ENCODE measurements at regions not wholly inside any gene's neighbourhood (a gene's known extent, or its start where the extent isn't known, plus 50 kb on each side); places are given as distances from the start of the nearest gene placed in this dataset.

DNA sequence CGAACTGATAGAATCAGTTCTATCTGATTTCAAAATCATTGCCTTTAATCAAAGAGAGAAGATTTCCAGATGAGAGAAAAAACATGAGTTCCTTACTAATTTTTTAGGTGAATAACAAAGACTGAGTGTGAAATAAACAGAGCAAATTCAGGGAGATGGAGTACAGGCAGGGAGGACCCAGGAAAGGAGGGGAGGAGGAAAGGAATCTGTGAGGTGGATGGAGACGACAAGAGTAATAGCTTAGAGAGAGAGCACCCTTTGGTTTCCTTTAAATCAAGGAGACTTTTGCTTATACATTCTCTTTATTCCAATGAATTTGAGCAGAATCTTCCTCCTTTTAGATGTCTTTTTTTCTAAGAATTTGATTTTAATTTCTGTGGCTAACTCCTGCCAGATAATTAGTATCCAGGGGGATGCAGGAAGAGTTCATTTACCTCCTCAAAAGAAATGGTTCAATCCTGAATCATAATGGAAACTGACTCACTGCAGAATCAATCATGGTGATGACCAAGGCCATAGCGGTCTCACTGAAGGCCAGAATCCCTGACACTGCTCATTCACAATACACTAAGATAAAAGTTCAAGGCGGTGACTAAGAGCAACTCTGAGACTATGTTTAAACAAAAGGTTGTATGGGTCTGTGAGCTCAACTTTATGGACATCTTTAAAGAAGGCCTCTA is 234.0 kb upstream of the ZC3H12C start:
- DNase-seq (ENCODE audit: low read depth in 2 of 2), result no peak

DNA sequence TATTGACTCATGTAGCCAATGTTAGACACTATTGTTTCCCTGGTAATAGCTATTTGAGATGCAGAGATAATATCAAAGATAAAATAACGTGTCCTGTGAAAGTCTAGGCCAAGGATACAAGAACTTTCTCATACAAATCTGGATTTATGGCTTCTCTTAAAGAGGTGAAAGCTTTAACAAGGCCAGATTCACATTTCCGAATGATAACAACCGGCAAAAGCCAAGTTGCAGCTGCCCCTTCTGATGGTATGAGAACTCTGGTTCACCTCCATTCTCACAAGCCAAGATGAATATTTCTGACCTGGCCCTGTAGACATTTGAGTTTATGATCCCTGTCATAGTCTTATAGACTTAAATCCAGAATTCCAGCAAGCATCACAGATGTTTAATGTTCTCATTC is 230.4 kb upstream of the ZC3H12C start:
- no peak for DNase-seq (ENCODE audit: low read depth in 2 of 2)

DNA sequence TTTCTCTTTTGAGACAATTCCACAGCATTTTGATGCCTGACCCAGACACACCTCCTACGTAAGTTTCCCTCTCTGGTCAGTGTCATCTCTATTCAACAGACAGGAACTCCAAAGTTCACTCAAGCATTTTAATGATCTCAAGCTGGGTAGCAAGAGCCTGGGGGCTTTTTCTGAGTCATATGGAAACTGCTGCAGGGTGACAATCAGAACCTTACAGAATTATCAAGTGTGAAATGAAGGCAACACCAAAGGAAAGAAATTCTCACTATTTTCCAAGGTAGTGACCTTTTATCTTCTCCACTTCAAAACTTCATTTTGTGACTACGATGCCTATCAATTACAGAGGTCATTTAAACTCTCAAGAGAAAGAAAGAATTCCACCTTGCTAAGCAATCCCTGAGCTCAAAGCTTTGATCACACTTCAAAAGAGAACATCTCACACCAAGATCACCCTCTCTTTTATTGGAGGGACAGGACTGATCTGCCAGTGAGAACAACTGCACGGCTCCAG is 229.0 kb upstream of the ZC3H12C start:
- DNase-seq (ENCODE audit: low read depth in 2 of 2), result no peak

DNA sequence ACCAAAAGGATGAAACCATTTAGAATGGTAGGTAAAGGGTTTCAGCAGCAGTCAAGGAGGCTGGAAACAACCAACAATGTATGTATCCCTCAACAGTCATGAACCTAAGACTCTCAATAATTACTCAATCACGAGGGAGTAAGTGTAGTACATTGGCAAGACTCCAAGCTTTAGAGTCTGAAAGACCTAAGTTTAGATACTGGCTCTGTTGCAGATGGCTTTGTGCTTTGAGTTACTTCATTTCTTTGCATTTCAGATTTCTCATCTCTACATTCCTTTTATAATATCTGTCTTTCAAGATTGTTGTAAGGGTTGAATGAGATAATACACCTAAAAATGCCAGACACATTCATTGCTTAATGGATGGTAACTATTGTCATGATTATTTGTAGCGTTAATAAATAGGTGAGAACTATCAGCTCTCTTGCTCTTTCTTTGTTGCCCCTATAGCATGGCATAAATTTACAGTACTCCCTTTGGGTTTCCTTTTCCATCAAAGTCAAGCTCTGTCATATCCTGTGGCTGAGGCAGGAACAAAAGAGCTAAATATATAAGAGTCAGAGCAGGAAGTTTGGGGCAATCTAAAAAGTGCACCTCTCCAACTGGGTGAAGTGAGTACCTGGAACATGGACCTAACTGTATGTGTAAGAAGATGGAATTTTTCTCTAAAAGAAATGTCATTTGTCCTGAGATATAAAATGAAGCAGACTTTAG is 228.2 kb upstream of the ZC3H12C start:
- DNase-seq (ENCODE audit: low read depth in 2 of 2), result no peak

DNA sequence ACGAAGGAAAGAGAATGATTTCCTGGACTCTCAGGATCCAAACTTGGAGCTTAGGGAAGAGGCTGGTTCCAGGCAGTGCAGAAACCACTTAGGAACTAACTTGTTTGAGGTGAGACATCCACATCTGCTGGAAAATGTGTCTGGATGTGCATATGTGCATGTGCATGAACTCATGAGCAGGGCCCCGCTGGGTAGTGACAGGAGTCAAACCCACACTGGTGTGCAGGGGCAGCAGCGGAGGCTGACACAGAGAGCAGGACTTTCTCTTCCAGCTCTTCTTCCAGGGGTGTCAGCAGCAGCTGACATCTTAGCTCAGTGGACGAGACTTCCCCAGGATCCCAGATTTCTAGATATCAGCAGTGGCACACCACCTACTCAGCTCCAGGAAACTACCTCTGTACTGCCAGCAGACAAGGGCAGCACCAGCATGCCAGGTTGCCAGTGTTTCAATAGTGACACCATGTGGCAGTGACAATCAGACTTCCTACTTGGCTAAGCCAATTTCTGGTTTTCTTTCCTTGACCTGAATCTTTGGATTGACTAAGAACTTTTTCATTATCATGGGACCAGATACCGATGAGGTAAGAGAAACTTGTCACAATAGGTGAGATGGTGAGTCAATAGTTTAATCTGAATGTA is 227.5 kb upstream of the ZC3H12C start:
- no peak for DNase-seq (ENCODE audit: low read depth in 2 of 2)

DNA sequence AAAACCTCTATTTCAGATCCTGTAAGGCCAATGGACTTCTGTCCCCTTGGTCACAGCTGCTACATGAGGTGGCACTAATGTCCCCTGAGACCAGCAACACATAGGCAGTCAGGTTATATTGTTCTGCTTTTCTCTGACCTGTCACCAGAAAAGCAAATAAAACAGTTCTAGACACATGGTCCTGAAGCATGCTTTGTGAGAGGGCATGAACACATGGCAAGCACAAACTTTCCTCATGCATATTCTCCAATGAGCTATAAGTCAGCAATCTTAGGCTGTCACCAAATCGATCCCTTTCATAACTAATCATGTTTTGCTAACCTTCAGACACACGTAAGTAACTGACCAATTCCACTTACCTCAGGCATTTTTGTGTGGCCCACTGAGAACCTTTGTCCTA is 225.4 kb upstream of the ZC3H12C start:
- no peak for DNase-seq (ENCODE audit: low read depth in 2 of 2)

DNA sequence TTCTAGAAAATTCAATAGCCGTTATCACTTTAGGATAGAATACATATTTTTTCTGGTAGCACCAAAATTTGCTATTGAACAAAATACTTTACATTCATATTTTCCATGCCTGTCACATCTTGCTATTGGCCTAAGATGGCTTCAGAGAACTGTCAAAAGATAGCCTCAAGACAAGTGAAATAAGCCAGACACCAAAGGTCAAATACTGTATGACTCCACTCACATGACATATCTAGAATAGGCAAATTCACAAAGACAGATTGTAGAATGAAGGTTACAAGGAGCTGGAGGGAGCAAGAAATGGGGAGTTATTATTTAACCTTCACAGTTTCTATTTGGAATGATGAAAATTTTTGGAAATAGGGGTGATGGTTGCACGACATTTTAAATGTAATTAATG is 223.7 kb upstream of the ZC3H12C start:
- no peak for DNase-seq (ENCODE audit: low read depth in 2 of 2)

DNA sequence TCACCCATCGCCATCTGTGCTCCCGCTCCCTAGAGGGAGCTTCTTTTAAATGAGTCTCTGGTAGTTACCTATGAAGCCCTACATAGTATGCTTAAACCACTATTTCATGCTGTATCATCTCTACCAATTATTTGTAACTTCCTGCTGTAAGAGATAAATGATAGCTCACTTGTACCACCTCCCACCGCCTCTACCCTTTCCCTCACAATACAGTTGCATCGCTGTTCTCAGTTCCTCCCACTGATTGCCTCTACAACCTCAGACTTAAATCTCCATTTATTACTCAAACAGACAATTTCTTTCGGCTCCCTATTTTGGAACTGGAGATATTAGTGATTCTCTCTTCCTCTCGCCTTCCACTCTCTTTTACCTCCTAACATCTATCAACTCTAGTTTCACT is 222.9 kb upstream of the ZC3H12C start:
- no peak for DNase-seq (ENCODE audit: low read depth in 2 of 2)

DNA sequence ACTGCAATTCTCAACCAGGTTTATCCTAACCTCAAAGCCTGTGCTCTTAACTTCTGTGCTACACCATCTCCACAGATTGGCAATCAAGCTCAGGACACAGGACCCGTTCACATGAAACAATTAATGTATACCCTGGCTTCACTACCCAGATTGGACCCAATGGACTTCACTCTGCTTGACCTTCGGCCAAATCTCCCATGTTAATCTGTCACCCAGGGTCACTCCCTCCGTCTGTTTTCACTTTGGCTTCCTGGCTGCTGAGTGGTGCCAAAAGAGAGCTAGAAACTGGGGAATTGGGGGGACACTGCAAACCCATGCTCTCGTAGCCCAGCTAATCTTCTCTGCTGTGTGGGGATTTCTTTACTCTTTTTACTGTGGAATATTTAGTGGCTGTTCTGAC is 216.1 kb upstream of the ZC3H12C start:
- DNase-seq (ENCODE audit: low read depth in 2 of 2), result no peak

DNA sequence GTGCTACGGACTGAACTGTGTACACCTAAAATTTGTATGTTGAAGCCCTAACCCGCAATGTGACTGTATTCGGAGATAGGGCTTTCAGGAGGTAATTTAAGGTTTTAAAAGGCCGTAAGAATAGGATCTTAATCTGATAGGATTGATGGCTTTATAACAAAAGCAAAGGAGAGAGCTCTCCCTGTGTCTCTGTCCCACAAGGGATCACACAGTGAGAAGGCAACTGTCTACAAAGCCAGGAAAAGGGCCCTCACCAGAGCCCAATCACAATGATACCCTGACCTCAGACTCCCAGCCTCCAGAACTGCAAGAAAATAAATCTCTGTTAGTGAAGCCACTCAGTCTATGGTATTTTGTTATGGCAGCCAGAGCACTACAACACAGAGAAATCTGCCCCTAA is 208.7 kb upstream of the ZC3H12C start:
- no peak for DNase-seq (ENCODE audit: low read depth in 2 of 2)

DNA sequence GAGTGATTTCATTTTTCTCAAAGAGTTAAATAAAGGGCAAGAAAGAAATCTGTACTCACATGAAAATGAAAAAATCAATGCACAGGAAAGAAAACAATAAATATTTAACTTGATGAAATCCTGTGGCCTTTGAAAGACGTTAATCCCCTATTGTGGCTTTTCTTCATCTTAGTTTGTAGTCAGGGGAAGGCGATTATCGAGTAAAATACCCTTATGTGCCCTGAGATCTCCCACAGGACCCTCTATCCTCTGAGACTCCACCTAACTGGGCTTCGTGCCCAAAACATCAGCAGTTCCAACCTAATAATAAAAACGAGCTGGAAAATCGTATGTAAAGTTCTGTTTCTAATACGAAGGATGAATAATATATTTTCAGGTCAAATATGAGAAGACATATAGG is 208.2 kb upstream of the ZC3H12C start:
- no peak for DNase-seq (ENCODE audit: low read depth in 2 of 2)

DNA sequence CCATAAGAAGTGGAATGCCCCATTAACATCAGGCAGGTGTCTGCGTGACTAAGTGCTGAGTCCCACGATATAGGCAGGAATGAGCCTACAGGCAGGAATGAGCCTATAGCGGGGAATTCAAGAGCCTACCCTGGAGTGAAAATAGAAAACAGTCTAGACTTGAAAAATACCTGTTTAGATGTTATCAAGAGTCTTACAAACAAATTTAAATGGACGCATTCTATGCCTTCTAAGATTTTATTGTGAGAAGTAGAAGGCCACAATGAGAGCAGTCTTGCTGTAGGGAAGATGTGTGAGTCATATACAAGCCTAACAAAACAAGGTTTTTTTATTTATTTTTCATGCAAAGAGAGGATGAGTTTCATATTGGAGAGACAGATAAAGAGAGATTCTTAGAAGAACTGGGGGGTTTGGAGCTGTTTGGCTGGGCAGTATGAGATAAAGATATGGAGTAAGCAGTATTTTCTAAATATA is 200.8 kb upstream of the ZC3H12C start:
- DNase-seq (ENCODE audit: low read depth in 2 of 2), result no peak

DNA sequence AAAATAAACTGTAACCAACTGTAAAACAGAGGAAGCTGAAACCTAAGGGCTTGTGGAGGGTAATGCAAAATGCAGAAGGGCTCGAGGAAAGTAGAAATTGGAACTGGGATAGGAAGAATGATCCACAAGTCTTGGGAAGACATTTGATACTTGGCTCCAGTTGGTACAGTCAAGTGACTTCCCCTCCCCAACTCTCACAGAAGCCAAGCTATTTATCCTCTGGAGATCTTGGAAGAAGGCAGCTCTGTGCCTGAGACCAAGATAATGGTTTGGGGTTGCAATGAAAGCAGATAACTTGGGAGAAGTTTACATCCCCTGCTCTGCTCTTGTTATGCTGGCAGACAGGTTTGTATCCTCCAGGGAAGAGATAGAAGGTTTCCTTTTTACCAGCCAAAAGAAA is 198.9 kb upstream of the ZC3H12C start:
- DNase-seq (ENCODE audit: low read depth in 2 of 2), result no peak

DNA sequence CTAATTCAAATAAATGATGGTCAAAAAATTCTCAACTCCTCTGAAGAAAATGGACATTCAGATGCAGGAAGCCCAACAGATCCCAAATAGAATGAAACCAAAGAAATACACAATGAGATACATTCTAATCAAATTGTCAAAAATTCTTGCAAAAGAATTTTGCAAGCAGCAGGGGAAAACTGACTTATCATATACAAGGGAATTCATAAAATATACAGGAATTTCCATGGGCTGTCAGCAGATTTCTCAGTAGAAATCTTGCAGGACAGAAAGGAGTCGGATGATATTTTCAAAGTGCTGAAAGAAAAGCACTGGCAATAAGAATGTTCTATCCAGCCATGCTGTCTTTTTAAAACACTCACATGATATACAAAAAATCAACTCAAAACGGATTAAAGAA is 194.6 kb upstream of the ZC3H12C start:
- no peak for DNase-seq (ENCODE audit: low read depth in 2 of 2)

DNA sequence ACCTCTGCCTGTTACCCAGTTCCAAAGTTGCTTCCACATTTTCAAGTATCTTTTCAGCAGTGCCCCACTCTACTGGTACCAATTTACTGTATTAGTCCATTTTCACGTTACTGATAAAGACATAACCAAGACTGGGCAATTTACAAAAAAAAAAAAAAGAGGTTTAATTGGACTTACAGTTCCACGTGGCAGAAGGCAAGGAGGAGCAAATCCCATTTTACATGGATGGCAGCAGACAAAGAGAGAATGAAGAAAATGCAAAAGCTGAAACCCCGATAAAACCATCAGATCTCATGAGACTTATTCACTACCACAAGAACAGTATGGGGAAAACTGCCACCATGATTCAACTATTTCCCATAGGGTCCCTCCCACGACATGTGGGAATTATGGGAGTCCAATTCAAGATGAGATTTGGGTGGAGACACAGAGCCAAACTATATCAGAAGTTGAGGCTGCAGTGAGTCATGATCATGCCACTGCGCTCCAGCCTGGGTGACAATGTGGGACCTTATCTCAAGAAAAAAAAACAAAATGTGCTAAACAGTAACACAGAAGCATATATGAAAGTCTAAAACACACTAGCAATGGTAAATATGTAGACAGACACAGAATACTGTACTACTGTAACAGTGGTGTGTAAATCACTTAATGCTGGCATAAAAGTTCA is 190.3 kb upstream of the ZC3H12C start:
- no peak for DNase-seq (ENCODE audit: low read depth in 2 of 2)

DNA sequence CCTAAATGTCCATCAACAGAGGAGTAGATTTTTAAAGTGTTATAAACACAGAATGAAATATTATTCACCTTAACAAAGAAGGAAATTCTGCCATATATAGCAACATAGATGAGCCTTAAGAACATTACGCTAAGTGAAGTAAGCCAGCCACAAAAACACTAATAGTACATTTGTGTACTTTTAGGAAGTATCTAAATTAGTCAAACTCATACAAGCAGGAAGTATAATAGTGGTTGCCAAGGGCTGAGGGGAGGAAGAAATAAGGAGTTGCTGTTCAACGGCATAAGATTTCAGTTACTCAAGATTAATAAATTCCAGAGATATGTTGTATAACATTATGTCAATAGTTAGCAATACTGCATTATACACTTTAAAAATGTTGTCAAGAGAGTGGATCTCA is 181.7 kb upstream of the ZC3H12C start:
- no peak for DNase-seq (ENCODE audit: low read depth in 2 of 2)

DNA sequence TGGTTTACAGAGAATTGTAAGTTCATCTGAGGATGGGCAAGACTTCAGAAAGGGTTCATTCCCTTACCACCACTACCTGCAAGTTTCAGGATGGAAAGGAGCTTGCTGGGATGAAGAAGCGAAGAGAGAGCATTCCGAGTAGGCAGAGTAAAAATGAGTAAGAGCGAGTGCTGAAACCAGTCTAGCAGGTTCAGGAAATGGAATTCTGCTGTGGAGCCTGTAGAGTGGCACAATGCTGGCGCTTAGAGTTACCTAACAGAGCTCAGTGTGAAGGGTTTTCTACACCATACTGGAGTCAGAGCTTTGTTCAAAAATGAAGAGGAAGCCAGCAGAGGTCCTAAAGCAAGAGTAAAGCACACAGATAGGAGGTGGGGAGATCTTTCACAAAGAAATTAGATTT is 179.2 kb upstream of the ZC3H12C start:
- DNase-seq (ENCODE audit: low read depth in 2 of 2), result no peak

DNA sequence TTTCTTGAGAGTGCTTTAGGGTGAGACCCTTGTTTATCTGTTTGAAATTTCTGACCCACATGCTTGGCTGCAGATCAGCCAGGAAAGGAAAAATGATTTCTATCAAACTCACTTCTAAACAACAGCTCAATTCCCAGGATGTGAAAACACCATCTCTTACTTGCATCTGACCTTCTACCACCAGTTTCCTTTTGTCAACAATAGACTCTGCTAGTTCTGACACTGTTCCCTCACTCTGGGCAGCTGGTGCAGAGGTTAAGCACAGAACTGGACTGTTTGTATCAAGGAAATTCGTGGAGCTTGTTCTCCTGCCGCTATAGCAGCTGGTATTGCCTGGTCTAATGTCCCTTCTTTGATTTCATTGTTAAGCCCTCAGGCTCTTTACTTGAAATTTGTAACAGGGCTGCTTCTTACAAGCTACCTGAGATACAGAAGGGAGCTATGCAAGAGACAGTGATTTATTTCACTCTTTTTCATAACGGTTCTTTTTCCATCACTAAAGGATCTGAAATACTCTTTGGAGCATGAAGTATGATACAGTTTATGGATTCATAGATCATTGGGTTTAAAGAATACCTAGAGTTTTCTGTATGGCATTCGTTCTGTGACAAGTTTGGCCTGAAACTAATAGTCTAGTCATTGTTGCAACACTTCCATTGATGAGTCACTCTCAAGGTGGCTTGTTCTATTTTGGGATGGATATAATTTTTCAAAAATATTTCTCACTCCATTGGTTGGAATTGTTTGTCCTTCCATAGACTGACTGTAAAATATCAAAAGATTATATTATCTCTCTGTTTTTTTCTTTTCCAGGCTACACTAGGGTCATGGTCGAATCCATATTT is 178.2 kb upstream of the ZC3H12C start:
- DNase-seq (ENCODE audit: low read depth in 2 of 2), result no peak

DNA sequence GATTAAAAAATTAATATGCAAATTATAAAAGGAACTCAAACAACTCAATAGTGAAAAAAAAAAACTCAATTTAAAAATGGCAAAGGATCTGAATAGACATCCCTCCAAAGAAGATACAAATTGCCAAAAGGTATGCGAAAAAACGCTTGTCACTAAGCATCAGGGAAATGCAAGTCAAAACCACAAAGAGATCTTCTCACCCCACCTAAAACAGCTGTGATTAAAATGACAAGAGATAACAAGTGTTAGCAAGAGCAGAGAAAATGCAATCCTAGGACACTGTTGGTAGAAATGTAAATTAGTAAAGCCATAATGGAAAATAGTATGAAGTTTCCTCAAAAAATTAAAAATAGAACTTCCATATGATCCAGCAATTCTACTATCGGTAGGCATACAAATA is 166.3 kb upstream of the ZC3H12C start:
- DNase-seq (ENCODE audit: low read depth in 2 of 2), result no peak

DNA sequence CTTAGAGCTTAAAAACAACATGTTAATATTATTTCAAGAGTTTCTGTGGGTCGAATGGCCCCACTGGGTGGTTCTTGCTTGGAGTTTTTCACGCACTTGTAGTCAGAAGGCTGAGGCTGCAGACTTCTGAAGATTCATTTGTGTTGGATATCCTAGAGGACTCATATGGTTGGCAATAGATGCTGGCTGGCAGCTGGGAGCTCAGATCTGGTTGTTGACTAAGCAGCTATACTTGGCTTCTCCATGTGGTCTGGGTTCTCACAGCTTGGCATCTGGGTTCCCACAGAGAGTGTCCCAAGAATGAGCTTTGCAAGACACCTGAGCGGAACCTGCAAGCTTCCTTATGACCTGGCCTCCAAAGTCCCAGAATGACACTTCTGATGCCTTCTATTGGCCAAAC is 163.9 kb upstream of the ZC3H12C start:
- DNase-seq (ENCODE audit: low read depth in 2 of 2), result no peak

DNA sequence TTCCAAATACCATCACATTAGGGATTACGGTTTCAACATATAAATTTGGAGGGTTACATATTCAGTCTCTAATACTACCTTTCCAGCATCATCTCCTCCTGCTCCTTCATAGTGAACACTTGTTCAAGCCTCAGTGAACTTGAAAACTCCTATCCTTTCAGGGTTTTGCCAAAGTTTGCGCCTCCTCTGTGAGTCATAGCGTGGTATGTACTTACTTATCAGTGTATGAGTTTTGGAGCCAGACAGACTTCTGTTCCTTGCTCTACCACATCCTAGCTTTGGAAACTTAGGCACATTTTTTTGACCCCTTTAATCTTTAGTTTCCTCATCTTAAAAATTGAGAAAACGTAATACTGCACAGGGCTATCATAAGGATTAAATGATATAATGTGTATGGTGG is 160.1 kb upstream of the ZC3H12C start:
- no peak for DNase-seq (ENCODE audit: low read depth in 2 of 2)

DNA sequence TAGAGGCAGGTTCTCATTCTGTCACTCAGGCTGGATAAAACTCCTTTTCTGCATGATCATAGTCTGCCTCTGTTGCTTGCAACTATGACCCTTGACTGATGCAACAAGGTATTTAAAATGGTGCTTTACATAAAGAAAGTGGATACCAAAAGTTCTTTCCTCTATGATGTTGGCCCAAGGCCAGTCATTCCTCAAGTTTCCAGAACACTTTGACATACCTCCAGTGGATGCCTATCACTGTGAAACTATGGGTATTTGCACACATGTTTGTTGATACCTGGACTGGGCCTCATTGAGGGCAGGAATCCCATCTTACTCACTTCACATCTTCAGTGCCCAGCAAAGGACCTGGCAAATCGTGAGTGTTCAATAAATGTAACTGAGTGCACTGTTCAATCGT is 159.0 kb upstream of the ZC3H12C start:
- no peak for DNase-seq (ENCODE audit: low read depth in 2 of 2)
